T-helper 17 cell (primary cell): ENCODE measurements at regions not wholly inside any gene's neighbourhood (a gene's known extent, or its start where the extent isn't known, plus 50 kb on each side); places are given as distances from the start of the nearest gene placed in this dataset.

ENCODE experiments used
- ATAC-seq: fragments of 150-1000 bp; cut with Tn5 transposase; 2 replicates; pipeline ENCODE4 v1.10.0; 2021; ENCODE audit warnings: mild to moderate bottlenecking, moderate library complexity
- DNase-seq, 3 donors: peaks; one replicate each; pipeline versions ENCODE4 v3.0.0 to v3.0.0-alpha.2; 2020 to 2021
- H3K9me3 ChIP-seq: one replicate; pipeline ENCODE4 v1.7.0; 2013; ENCODE audit warnings: low read length, mild to moderate bottlenecking; ENCODE audit not compliant: control insufficient read depth, poor library complexity, severe bottlenecking
- H3K27ac Mint-ChIP-seq: one replicate; pipeline ENCODE4 v1.8.0; 2022; ENCODE audit warnings: mild to moderate bottlenecking, moderate library complexity, mixed read lengths
- H3K27me3 Mint-ChIP-seq: one replicate; pipeline ENCODE4 v1.8.0; 2022; ENCODE audit warnings: mixed read lengths
- H3K36me3 Mint-ChIP-seq: one replicate; pipeline ENCODE4 v1.8.0; 2022; ENCODE audit warnings: low read depth, mixed read lengths
- H3K4me1 Mint-ChIP-seq: one replicate; pipeline ENCODE4 v1.8.0; 2022; ENCODE audit warnings: mild to moderate bottlenecking, mixed read lengths
- H3K4me3 Mint-ChIP-seq: one replicate; pipeline ENCODE4 v1.8.0; 2022; ENCODE audit warnings: mild to moderate bottlenecking, moderate library complexity, mixed read lengths

GRCh38 chr7:27459021-27459730 is 203.5 kb downstream of the HIBADH start:
- no peak for DNase-seq

GRCh38 chr7:27459731-27460053 is 203.0 kb downstream of the HIBADH start:
- H3K9me3 ChIP-seq, result no peaks in the 10 kb centered on the region
- Mint-ChIP-seq H3K4me3 (no peak overlapping the region), H3K4me1 (no peaks in the 10 kb centered on the region), H3K27me3 (peaks cover 37% of the 10 kb centered on the region), H3K36me3 (no peaks in the 10 kb centered on the region), H3K27ac (no peak overlapping the region)
- ATAC-seq (no peak), DNase-seq (no peak)

More at GRCh38 chr7:27459021-27459730, 203.5 kb downstream of the HIBADH start:
- Mint-ChIP-seq H3K27ac (no peak overlapping the region), H3K36me3 (peaks cover 2% of the 10 kb centered on the region), H3K4me1 (no peaks in the 10 kb centered on the region), H3K4me3 (no peak overlapping the region), H3K27me3 (peaks cover 37% of the 10 kb centered on the region)
- no peaks in the 10 kb centered on the region for H3K9me3 ChIP-seq
- no peak for ATAC-seq

GRCh38 chr7:27462575-27463270 is 200.0 kb downstream of the HIBADH start:
- Mint-ChIP-seq H3K36me3 (peaks cover 2% of the 10 kb centered on the region), H3K4me3 (no peak overlapping the region), H3K27me3 (peaks cover 61% of the 10 kb centered on the region), H3K27ac (no peak overlapping the region), H3K4me1 (no peaks in the 10 kb centered on the region)
- DNase-seq (no peak), ATAC-seq (no peak)
- no peaks in the 10 kb centered on the region for H3K9me3 ChIP-seq

GRCh38 chr7:27464970-27465369 is 197.7 kb downstream of the HIBADH start:
- no peak overlapping the region for H3K27ac Mint-ChIP-seq
- no peak for ATAC-seq
- no peak overlapping the region for H3K4me3 Mint-ChIP-seq
- peaks cover 72% of the 10 kb centered on the region for H3K27me3 Mint-ChIP-seq
- no peaks in the 10 kb centered on the region for H3K4me1 Mint-ChIP-seq
- no peaks in the 10 kb centered on the region for H3K9me3 ChIP-seq
- H3K36me3 Mint-ChIP-seq, result peaks cover 2% of the 10 kb centered on the region
- no peak for DNase-seq

GRCh38 chr7:27466703-27467102 is 196.0 kb downstream of the HIBADH start:
- H3K4me1 Mint-ChIP-seq, result no peaks in the 10 kb centered on the region
- peaks cover 2% of the 10 kb centered on the region for H3K36me3 Mint-ChIP-seq
- peaks cover 79% of the 10 kb centered on the region for H3K27me3 Mint-ChIP-seq
- H3K9me3 ChIP-seq, result no peaks in the 10 kb centered on the region
- H3K4me3 Mint-ChIP-seq, result no peak overlapping the region
- DNase-seq, result no peak
- H3K27ac Mint-ChIP-seq, result no peak overlapping the region
- ATAC-seq, result no peak

GRCh38 chr7:27472043-27472442 is 190.6 kb downstream of the HIBADH start:
- DNase-seq, result no peak
- H3K36me3 Mint-ChIP-seq, result no peaks in the 10 kb centered on the region
- no peak for ATAC-seq
- no peak overlapping the region for H3K4me3 Mint-ChIP-seq
- H3K4me1 Mint-ChIP-seq, result no peaks in the 10 kb centered on the region
- H3K27me3 Mint-ChIP-seq, result peaks cover 56% of the 10 kb centered on the region
- H3K9me3 ChIP-seq, result no peaks in the 10 kb centered on the region
- no peak overlapping the region for H3K27ac Mint-ChIP-seq
